K562 (cell line): ENCODE measurements at regions not wholly inside any gene's neighbourhood (a gene's known extent, or its start where the extent isn't known, plus 50 kb on each side); places are given as distances from the start of the nearest gene placed in this dataset.

Experiments used
- CTCF ChIP-seq, 3 experiments: IDR thresholded peaks in 2 of 3; conservative IDR thresholded peaks in 1 of 3; 2 replicates each; pipeline ENCODE4 v1.5.1; 2011 to 2012; ENCODE audit warnings: low read length in 3 of 3, mild to moderate bottlenecking in 3 of 3, control low read depth in 2 of 3, improper control_type of control experiment in 1 of 3, inconsistent platforms in 1 of 3, low read depth in 1 of 3, mixed read lengths in 1 of 3, moderate library complexity in 1 of 3; ENCODE audit not compliant: insufficient read depth in 2 of 3
- EP300 ChIP-seq: IDR thresholded peaks from 2 replicates; pipeline ENCODE4 v1.6.1; 2012; ENCODE audit warnings: low read length, improper control_type of control experiment
- MAFK ChIP-seq: IDR thresholded peaks from 2 replicates; pipeline ENCODE4 v1.6.1; 2011; ENCODE audit warnings: low read length, improper control_type of control experiment
- POLR2A ChIP-seq: fragments of 450-650 bp; conservative IDR thresholded peaks from 2 replicates; pipeline ENCODE4 v1.6.1; 2016
- POLR2AphosphoS5 ChIP-seq: IDR thresholded peaks from 2 replicates; pipeline ENCODE4 v1.6.1; 2011; ENCODE audit warnings: mild to moderate bottlenecking, low read depth, low read length, moderate library complexity; ENCODE audit not compliant: control insufficient read depth, insufficient read depth
- RFX5 ChIP-seq: IDR thresholded peaks from 2 replicates; pipeline ENCODE4 v1.6.1; 2011; ENCODE audit warnings: low read depth, mild to moderate bottlenecking, improper control_type of control experiment, low read length
- SRF ChIP-seq, 2 experiments: fragments of 250-450, 450-650 bp in 1 of 2; sonication (Bioruptor Pico) in 1 of 2; sonication (generic) in 1 of 2; formaldehyde crosslinking; IDR thresholded peaks; 2 replicates each; pipeline versions ENCODE4 v1.5.0 to v1.5.1; 2020 to 2022; ENCODE audit warnings: mild to moderate bottlenecking in 1 of 2, missing genetic modification reagents in 1 of 2
- STAT5B ChIP-seq: fragments of 250-450 bp; sonication (Bioruptor Pico); IDR thresholded peaks from 2 replicates; pipeline ENCODE4 v1.8.0; 2021; ENCODE audit warnings: mild to moderate bottlenecking, inconsistent platforms
- ZNF707 ChIP-seq: fragments of 250-450 bp; sonication (Bioruptor Pico); conservative IDR thresholded peaks from 2 replicates; pipeline ENCODE4 v1.8.0; 2022; ENCODE audit warnings: inconsistent platforms, mild to moderate bottlenecking, moderate library complexity

- TF ChIP-seq RFX5 (no peak), EP300 (no peak), ZNF707 (no peak), MAFK (no peak), STAT5B (no peak), POLR2A (no peak), CTCF (IDR thresholded peaks at IDR 0.05 in 2 of 3, conservative IDR thresholded peaks at IDR 0.05 in 1 of 3; ENCODE audit: insufficient read depth in 2 of 3, low read depth in 1 of 3, low read length in 3 of 3) (no peak), POLR2AphosphoS5 (no peak), SRF (CRISPR knock-in tag; IDR thresholded peaks at IDR 0.05) (no peak)
Observed at GRCh38 chr2:180910831-180911665, 69.4 kb upstream of the UBE2E3 start.
